Raji (cell line): ENCODE measurements at regions not wholly inside any gene's neighbourhood (a gene's known extent, or its start where the extent isn't known, plus 50 kb on each side); places are given as distances from the start of the nearest gene placed in this dataset.

ENCODE experiments used
- POLR2A ChIP-seq: IDR thresholded peaks from 2 replicates; pipeline ENCODE4 v1.6.1; 2011; ENCODE audit warnings: low read depth, low read length, control low read depth; ENCODE audit not compliant: insufficient read depth

DNA sequence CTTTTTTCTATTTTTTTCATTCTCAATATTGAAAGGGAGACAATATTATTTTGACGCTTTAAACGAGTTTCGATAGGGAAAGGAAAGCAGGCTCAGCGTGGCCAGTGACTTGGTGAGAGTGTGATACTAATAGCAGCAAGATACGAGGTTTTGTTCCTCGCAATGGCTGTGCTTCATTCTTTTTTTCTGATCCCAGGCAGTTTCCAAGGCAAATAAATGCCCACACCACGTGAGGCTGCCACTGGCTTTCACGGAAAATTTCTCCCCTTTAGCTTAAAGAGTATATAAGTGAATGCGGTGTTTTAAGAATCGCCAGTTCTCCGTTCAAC is 196.4 kb upstream of the ZNF184 start:
- TF ChIP-seq POLR2A: no peak

DNA sequence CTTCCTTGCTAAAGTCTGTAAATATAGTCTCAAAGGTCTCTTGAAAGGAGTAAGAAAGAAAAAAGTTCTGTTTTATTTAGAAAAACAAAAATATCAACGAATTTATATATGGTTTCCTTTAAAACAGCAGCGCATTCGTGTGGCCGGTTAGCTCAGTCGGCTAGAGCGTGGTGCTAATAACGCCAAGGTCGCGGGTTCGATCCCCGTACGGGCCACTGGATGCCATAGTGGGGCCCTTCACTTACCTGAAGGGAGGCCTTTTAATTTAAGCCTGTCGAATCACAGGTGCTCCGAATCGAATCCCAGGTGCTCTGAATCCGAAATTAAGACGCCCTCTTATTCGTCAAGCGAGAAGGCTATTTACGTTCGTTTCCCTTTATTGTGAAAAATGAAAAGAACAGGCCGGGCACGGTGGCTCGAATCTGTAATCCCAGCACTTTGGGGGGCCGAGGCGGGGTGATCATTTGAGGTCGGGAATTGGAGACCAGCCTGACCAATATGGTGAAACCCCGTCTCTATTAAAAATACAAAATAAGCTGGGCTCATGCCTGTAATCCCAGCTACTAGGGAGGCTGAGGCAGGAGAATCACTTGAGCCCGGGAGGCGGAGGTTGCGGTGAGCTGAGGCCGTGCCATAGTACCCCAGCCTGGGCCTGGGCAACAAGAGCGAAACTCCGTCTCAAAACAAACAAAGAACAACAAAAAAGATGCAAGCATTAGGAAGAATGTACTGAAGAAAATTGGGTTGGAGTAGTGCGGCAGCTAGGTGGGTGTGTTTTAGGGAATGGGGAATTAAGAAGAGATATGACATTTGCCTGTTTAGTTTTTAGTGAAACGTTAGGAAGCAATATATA is 195.8 kb upstream of the ZNF184 start:
- no peak for TF ChIP-seq POLR2A

DNA sequence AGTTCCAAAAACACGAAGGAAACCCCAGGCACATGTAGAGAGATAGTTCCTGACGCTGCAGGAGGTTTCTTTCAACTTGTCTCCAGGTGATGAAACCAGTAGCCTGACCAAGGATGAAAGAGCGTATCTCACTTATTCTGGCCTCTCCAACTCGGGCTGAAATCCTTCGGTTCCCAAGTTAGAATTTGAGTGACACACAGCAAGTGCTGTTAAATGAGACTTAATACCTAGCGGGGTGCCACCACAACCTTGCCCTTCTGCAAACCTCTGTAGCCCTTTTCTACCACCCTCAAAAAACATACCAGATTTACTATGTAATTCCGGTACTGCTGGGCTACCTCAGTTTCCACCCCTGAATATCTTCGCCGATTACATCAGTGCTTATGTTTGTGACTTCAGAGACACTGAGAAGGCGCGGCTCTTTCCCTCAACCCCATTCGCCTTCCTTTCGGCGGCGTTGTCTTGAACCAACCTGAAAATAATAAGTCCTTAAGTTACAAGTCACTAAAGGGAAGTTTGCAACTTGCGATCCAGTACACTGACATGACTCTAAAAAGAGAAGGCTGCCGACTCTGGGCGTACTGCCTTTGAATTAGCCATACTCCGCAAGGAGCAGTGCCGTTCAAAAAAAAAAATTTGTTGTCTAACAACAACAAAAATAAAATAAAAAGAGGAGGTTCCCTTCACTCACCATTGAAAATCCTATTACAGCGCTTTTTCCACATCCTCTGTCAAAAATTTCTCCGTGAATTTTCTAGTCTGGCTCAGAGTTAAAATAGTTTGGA is 194.9 kb upstream of the ZNF184 start:
- no peak for TF ChIP-seq POLR2A

DNA sequence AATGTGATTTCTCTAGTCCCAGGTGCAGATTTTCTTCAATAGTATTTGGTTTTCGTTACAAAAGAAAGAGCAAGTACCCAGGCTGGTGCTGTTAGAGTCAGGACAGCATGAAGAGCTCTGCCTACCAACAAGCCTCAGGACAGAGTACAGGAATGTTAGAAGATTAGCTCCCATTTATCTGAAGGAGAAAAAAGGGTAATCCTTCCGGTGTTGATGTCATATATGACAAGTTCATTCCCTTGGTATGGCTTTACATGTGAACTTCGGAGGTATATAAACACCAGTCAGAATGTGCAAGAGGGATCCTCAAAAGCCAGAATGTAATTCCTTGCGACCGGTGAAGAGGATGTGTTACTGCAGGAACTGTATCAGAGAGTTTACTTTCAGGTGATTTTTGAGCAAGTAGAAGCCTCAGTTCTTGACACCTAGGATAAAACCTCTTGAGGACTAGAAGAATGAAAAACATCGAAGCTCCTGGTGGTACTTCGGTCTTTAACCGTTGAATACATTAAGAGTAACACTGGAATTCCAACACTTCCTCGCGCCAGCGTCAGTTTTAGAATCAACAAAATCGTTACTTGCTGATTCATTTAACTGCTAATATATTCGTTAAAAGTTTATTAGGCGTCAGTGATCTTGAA is 194.2 kb upstream of the ZNF184 start:
- TF ChIP-seq POLR2A: no peak

DNA sequence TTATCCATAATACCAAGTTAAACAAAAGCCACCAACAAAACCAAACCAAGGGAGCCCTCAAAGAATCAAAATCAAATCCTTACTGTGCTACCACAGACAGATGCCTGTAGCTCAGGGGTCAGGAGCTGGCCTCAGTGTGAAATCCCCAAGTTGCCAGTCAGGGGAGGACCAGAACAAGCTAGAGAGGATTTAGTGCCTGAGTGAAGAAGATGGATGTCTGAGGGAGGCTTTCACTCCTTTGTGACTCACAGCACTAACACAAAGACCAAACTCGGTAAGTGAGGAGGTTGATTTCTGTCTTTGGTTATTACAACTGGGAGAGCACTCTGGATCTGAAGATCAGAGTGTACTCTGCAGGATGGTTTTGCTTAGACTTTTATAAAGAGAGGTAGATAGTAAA is 189.9 kb upstream of the ZNF184 start:
- TF ChIP-seq POLR2A: no peak

DNA sequence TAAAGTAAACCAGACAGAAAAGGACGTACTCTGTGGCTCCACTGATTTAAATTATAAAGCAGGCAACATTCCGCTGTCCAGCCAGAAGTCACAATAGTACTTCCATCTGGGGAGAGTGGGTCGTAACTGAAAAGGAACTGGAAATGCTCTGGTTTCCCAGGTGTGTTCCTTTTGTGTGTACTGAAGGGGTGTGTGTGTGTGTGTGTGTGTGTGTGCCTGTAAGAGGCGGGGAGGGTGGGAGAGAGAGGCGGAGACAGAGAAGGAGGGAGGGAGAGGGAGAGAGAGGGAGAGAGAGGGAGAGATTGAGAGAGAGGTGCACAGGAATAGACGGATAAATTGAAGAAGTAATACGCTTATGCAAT is 178.4 kb upstream of the ZNF184 start:
- TF ChIP-seq POLR2A: no peak

DNA sequence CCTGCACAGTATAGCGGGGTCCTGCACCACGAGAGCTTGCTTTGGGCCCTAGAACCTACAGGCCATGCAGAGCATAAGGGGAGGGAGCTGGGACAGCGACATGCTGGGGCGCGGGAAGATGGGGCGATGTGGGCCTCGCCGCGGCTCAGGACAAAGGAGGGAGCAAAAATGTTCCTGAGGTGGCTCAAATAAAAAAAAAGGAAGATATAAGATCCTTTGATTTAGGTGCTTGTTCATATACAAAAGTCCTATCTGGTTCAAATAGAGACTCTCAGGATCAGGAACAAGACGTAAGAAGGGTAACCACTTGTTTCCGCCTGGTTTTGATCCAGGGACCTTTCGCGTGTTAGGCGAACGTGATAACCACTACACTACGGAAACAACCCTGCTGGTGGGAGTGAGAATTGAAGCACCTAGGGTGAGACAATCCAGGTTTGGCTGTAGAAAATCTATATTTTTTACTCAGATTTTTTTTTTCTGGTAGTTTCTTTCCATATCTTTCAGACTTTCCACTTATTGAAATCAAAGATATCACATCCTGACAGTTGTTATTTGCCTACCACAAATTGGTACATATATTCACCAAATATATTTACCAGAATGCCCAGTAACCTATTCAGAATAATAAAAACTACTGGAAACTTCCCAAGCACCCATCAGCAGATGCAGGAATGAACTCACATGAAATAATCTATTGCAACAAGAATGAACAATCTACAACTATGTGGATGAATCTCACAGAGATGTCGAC is 177.9 kb upstream of the ZNF184 start:
- TF ChIP-seq POLR2A: no peak

DNA sequence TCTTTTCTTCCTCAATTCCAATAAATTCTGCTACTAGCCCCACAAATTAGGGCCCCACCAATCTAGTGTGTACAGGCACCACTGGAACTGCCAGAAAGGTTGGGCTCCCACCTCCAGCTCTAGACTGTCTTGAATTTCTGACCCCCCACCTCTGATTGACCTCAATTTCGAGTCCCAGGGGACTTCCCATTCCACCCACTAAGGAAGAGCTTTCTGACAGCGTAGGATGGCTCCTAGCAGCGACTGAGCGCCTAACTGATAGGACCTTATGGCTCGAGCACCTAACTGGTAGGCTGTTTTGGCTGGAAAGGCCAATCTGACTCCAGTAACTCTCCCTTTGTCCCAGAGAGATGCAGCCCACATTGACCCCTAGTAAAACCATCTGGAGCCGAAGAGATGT is 171.6 kb upstream of the ZNF184 start:
- no peak for TF ChIP-seq POLR2A

DNA sequence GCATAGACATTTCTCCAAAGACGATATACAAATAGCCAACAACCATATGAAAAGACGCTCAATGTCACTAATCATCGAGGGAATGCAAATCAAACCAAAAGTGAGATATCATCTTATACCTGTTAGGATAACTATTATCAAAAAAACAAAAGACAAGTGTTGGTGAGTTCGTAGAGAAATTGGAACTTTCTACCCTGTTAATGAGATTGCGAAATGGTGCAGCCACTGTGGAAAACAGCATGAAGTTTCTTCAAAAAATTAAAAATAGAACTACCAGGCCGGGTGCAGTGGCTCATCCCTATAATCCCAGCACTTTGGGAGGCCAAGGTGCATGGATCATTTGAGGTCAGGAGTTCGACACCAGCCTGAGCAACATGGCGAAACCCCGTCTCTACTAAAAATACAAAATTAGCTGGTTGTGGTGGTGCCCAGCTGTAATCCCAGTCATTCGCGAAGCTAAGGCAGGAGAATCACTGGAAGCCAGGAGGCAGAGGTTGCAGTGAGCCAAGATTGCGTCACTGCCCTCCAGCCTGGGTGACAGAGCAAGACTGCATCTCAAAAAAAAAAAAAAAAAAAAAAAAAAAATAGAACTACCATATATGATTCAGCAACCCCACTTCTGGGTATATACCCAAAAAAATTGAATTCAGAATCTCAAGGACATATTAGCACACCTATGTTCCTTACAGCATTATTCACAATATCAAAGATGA is 170.0 kb upstream of the ZNF184 start:
- no peak for TF ChIP-seq POLR2A

DNA sequence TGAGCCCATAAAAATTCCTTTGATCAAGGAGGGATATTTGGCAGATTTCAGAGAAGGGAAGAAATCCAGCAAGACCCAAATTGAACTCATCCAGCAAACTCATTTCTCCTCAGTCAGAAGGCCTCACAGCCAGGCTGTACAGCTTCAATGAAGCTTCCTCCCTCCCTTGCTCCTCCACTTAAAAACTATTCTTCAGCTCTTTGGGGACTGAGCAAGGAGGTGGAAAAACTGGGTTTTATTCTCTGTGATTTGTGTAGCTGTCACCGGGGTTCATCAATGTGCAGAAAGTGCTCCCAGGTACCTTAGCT is 158.7 kb upstream of the ZNF184 start:
- TF ChIP-seq POLR2A: no peak

DNA sequence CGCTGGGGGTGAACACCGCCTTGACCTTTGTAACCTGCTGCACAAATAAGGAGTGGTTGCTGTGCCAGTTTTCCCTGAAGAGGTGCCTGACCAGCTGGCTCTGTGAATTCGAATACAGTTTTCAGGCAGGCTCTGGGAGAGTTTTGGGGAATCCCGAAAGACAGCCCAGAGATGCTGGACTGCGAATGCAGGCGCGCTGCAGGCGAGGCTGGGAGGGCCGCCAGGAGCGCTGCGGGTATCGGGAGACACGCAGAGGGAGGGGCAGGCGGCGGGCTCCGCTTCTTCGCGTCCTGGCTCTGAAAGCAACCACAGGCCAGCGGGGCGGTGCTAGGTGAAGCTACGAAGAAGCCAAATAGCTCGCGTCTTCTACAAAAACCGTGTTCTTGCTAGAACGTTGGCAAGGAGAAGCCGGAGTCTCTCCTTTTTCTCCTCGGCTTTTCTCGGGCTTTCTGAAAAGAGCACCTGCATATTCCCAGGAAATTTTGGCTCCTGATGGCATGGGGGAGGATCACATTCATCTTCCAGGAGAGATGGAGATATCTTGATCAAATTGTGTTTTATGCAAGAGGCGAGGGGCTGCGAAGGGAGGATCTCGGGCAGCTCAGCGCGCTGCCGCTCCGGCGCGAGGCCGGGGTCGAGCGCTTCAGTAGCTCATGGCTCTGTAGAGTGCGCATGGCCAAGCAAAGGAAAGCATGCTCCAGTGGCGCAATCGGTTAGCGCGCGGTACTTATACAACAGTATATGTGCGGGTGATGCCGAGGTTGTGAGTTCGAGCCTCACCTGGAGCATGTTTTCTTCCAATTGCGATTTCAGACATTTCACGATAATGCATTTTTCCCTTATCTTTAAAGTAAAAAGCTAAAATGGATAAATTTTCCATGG is 158.1 kb upstream of the ZNF184 start:
- no peak for TF ChIP-seq POLR2A

DNA sequence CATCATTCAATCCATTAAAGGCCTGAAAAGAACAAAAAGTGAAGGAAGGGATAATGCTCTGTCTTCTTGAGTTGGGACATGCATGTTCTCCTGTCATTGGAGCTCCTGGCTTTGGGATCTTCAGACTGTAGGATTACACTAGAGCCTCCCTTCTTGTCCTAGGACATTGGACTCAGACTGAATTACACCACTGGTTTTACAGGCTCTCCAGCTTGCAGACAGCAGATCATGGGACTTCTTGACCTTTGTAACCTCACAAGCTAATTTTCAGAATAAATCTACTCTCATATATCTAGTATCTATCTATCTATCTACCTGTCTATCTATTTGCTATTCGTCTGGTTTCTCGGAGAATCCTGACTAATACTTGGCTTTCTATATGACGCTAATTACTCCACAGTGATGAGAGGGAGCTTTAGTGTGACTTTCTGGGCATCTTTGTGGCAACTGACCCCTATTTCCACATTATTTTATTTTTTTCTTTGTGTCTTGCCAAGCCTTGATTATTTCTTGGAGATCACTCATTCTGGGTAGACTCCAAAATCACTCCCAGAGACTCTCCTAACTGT is 151.9 kb upstream of the ZNF184 start:
- no peak for TF ChIP-seq POLR2A

DNA sequence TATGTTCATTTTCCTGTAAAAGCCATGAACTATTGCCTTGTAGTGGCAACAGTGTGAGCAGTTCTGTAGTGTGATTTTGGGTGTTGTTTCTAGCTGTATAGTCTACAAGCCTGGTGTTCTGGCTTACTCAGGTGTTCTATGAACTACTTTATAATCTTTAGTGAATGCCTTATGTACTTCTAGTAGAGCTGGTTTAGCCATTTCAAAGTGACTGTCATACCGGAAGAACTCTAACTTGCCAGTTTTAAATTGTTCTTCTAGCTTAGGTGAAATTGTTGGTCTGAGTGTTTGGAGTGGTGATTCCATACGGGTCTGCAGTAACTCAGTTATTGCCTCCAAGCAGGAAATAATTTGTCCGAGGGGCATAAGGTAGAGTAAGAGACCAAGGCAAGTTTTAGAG is 150.2 kb upstream of the ZNF184 start:
- no peak for TF ChIP-seq POLR2A

DNA sequence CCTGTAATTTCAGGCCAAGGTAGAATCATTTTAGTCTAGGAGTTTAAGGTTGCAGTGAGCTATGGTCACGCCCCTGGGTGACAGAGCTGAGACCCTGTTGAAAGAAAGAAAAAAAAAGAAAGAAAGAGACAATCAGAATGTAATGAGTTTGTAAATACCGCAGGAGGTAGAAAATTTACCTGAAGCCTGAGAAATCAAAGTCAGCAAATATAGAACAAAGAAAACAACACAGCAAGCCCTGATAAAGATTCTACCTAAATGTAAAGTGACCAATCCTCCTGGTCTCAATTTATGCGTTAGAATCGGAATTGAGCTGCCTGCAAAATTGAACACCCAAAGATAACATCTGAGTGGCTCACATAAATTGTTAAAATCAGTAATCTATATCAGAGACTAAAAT is 146.5 kb upstream of the ZNF184 start:
- TF ChIP-seq POLR2A: no peak
